Left ventricle myocardium inferior (tissue), 1 donor: ENCODE measurements at regions not wholly inside any gene's neighbourhood (a gene's known extent, or its start where the extent isn't known, plus 50 kb on each side); places are given as distances from the start of the nearest gene placed in this dataset.

Experiments
- DNase-seq: peaks from one replicate; pipeline ENCODE4 v3.0.0-alpha.2; 2020
- H3K27ac ChIP-seq: fragments of 200-600 bp; replicated peaks from 2 replicates; pipeline ENCODE4 v1.8.0; 2021
- H3K27me3 ChIP-seq: fragments of 200-600 bp; 2 replicates; pipeline ENCODE4 v1.8.0; 2021; ENCODE audit warnings: low read depth
- H3K36me3 ChIP-seq: fragments of 200-600 bp; 2 replicates; pipeline ENCODE4 v1.8.0; 2021
- H3K4me1 ChIP-seq: fragments of 200-600 bp; 2 replicates; pipeline ENCODE4 v1.8.0; 2021
- H3K4me3 ChIP-seq: fragments of 200-600 bp; 2 replicates; pipeline ENCODE4 v1.8.0; 2021; ENCODE audit warnings: mild to moderate bottlenecking, moderate library complexity
- H3K9me3 ChIP-seq: fragments of 200-600 bp; replicated peaks from 2 replicates; pipeline ENCODE4 v1.8.0; 2021
- intact Hi-C: fragments of 100-400 bp; cut with micrococcal nuclease; formaldehyde crosslinking; loops from one replicate; pipeline ENCODE4 v1.11.0; 2022
- TF ChIP-seq, protein P1 (sequence below): fragments of 200-600 bp; IDR thresholded peaks from 2 replicates; pipeline ENCODE4 v1.8.0; 2021; ENCODE audit warnings: antibody characterized with exemption, mild to moderate bottlenecking, borderline replicate concordance
- donor health status: DM: no; HTN: yes; CAD: no; lungs with severe emphysema.

DNA sequence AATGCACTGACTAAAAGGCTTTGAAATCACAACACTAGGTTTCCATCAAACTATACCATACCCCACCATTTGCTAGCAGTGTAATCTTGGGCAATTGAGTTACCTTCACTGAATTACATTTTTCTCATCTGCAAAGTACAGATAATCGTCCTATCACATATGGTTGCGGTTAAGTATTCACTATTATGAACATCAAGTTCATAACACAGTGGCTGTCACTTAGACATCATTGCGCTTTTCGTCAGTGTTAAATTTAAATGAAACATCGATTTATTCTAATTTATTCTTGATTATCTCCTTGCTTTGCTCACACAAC, 505.9 kb downstream of the CPS1 start:
- H3K27me3 ChIP-seq = no peaks in the 10 kb centered on the region
- no peak for DNase-seq
- H3K36me3 ChIP-seq = no peaks in the 10 kb centered on the region
- H3K27ac ChIP-seq = no peak overlapping the region
- no peaks in the 10 kb centered on the region for H3K9me3 ChIP-seq
- TF ChIP-seq, protein P1, sequence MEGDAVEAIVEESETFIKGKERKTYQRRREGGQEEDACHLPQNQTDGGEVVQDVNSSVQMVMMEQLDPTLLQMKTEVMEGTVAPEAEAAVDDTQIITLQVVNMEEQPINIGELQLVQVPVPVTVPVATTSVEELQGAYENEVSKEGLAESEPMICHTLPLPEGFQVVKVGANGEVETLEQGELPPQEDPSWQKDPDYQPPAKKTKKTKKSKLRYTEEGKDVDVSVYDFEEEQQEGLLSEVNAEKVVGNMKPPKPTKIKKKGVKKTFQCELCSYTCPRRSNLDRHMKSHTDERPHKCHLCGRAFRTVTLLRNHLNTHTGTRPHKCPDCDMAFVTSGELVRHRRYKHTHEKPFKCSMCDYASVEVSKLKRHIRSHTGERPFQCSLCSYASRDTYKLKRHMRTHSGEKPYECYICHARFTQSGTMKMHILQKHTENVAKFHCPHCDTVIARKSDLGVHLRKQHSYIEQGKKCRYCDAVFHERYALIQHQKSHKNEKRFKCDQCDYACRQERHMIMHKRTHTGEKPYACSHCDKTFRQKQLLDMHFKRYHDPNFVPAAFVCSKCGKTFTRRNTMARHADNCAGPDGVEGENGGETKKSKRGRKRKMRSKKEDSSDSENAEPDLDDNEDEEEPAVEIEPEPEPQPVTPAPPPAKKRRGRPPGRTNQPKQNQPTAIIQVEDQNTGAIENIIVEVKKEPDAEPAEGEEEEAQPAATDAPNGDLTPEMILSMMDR = no peak
- H3K4me1 ChIP-seq = no peaks in the 10 kb centered on the region
- intact Hi-C loops = no loop called here
- H3K4me3 ChIP-seq = no peak overlapping the region

DNA sequence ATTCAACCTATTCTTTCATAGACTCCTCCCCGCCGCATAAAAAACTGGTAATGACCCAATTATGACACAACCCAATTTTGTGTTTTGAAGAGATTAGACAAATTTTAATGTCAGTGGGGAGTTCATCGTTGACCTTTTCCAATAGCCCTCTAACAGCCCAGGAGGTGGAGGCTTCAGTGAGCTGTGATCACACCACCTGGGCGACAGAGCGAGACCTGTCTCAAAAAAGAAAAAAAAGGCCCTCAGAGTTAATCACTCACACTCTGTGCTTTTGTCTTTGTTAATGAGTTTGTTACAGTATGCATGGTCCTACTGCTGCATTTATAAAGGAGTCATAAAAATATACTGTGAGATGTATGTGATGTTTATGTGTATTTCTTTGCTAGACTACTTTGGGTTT, 510.6 kb downstream of the CPS1 start:
- Histone ChIP-seq H3K36me3 (no peaks in the 10 kb centered on the region), H3K27ac (no peak overlapping the region), H3K27me3 (no peaks in the 10 kb centered on the region), H3K4me3 (no peak overlapping the region), H3K4me1 (no peaks in the 10 kb centered on the region), H3K9me3 (no peaks in the 10 kb centered on the region)
- TF ChIP-seq, protein P1 = no peak
- no peak for DNase-seq
- intact Hi-C loops = no loop called here

DNA sequence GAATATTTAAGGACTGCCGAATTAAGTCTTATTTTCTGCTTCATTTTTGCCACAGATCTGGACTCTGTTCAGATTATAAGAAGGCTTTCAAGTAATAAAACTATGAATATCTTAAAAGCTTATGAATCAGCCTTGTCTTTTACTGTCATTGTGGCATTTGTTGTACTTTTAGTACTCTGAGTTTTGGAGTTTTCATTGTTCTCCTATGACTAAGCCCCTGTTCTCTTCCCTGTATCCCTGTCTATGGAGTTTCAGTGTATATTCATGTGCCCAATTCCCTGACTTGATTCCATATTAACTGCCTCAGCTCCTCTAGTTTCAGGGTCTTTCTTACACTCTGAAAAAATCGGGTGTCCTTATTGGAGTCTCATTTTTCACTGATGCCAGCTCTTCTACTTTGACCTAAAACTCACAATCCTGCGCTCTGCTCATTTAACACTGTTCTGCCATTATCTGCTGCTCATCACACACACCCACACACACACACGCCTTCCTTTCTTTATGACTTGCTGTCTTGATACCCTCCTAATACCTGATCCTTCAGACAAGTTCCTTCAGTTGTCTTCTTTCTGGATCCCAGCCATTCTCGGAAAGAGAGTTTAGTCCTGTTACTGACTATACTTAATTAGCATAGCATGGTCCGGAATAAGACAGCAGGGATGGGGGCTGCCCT, 511.8 kb downstream of the CPS1 start:
- TF ChIP-seq, protein P1 = no peak
- no peak overlapping the region for H3K4me3 ChIP-seq
- no peak overlapping the region for H3K27ac ChIP-seq
- H3K4me1 ChIP-seq = no peaks in the 10 kb centered on the region
- no peaks in the 10 kb centered on the region for H3K9me3 ChIP-seq
- DNase-seq = no peak
- intact Hi-C loops = no loop called here
- H3K36me3 ChIP-seq = no peaks in the 10 kb centered on the region
- no peaks in the 10 kb centered on the region for H3K27me3 ChIP-seq

DNA sequence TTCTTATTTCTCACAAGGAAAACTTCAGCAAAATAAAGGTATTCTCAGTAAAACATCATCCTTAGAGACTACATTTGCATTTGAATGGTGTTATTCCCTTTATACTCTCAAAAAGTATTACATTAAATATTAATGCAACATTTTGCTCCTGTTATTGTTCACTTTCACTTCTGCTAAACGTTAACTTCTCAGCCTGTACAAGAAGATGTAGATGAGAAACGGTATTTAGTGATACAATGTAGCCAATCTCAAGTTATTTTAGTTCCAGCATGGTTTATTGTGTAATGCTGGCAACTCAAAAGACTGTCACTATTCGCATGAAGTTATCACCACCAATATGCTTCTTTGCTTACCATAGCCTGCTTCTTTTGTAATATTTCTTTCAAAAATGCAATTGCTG, 514.1 kb downstream of the CPS1 start:
- Histone ChIP-seq H3K4me3 (no peak overlapping the region), H3K36me3 (no peaks in the 10 kb centered on the region), H3K27ac (no peak overlapping the region), H3K27me3 (no peaks in the 10 kb centered on the region), H3K9me3 (no peaks in the 10 kb centered on the region), H3K4me1 (no peaks in the 10 kb centered on the region)
- TF ChIP-seq, protein P1 = no peak
- intact Hi-C loops = no loop called here
- DNase-seq = no peak

DNA sequence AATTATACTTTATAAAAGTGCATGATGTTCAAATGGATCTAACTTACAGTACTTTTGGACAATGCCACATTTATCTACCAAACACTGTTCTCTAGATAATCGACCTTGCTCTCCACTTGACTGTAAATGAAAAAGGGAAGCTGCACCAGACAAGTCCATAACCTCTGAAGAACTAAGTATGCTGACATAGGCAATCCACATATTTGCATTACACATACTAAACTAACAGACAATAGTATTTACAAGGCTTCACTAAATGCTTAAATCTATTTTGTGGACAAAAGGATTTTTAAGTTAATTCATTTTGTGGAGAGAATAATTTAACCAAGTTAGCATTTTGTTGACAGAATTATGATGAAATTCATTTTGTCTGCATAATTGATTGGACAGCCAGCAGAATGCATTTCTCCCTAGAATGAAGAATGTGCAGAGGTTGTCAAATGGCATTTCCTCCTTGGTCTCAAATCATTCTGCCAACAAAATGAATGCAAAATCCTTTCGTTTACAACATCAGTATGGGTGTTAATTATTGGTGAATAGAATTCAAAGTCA, 520.9 kb downstream of the CPS1 start:
- DNase-seq = no peak
- H3K4me3 ChIP-seq = no peak overlapping the region
- no peaks in the 10 kb centered on the region for H3K27me3 ChIP-seq
- H3K9me3 ChIP-seq = no peaks in the 10 kb centered on the region
- H3K4me1 ChIP-seq = no peaks in the 10 kb centered on the region
- H3K27ac ChIP-seq = no peak overlapping the region
- H3K36me3 ChIP-seq = no peaks in the 10 kb centered on the region
- TF ChIP-seq, protein P1 = no peak
- intact Hi-C loops = no loop called here
